HG02610 (cell line): ENCODE measurements at regions not wholly inside any gene's neighbourhood (a gene's known extent, or its start where the extent isn't known, plus 50 kb on each side); places are given as distances from the start of the nearest gene placed in this dataset.

Experiments used
- ATAC-seq: cut with Tn5 transposase; IDR thresholded peaks from one replicate; pipeline ENCODE4 v1.9.1; 2021; ENCODE audit warnings: mild to moderate bottlenecking, moderate library complexity; ENCODE audit not compliant: unreplicated experiment

DNA sequence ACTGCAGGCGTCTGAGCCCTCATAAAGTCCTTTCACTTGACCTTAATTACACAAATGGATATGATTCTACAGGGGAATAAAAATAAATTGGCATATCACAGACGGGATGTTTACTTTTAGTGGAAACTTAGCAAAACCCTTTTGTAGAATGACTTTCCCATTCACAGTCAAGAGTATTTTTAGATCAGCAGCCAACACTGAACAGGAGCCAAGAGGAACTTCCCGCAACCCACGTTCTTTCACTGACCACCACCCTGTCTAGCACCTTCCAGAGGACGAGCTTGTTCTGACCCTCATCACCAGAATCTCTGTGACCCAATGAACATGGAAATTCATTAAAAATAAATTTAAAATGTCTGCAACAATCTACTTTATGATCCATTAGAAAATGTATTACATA is 119.0 kb upstream of the SNTG2 start:
- no peak for ATAC-seq

DNA sequence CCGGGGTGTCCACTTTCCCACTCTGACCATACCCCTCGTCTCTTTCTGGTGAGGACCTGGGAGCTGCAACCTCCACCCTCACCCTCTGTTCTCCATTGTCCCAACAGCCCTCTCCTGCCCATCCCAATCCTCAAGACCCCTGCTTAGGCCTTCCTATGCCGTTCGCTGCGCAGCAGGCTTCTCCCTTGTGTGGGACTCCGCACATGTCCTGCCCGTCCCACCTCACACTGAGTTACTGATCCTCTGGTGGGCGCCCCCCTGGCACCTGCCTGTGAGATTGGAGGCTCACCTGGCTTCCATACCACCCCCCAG is 119.5 kb upstream of the SNTG2 start:
- ATAC-seq = no peak

DNA sequence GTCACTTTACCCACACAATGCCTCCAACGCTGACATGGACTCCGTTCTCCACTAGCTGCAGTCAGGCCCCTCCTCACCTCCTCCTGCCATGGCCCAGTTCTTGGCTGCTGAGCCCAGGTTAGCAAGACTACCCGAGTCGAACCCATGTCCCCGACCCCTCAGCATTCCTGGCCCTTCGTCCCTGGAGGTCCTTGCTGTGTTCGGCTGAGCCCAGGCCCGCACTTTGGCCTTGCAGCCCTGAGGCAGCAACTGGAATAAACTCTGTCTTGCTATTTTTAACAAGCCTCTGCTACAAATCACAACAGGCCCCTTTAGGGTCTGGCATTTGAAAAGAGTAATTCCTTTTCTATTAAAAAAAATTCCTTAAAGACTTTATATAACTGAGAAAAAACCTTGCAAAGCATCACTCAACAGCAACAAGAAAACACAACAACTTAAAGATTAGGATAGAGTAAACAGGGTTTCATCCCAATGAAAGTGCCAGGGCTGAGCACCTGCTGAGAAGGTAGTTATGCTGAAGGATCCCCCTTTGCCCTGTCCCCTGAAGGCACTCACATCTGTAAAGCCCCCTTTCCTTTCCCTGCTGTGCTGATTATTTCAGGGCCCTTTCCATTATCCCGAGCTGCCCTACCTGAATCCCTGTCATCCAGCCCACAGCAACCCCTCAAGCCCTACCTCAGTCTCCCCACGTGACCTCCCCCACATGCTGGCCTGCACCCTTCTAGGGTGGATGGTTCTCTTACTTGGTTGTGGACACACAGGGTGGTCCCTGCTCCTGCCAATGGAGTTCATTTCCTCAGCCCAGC is 120.0 kb upstream of the SNTG2 start:
- ATAC-seq = no peak

- ATAC-seq = no peak
These were observed 121.6 kb upstream of the SNTG2 start for GRCh38 chr2:829047-829446.

GRCh38 chr2:824954-825353 is 125.7 kb upstream of the SNTG2 start:
- ATAC-seq = no peak

GRCh38 chr2:824524-824923 is 126.1 kb upstream of the SNTG2 start:
- no peak for ATAC-seq

DNA sequence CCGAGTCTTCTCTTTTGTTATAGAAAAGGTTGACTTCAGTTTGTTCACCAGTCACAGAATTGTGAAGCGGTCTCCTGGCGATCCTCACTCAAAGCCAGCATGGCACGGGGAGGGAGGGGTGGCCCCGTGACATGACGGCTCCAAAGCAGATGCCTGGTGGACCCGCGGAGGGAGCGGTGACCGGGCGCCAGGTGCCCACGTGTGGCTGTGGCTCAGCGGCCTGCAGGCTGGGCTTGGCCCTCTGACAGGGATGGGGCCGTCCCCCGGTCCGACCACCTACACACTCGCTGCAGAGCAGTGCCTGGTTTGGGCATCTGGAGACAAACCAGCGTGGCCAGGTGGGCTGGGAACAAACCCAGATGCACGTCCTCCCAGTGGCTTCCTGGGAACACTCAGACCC is 129.1 kb upstream of the SNTG2 start:
- no peak for ATAC-seq

GRCh38 chr2:819601-820000 is 131.0 kb upstream of the SNTG2 start:
- ATAC-seq = no peak

DNA sequence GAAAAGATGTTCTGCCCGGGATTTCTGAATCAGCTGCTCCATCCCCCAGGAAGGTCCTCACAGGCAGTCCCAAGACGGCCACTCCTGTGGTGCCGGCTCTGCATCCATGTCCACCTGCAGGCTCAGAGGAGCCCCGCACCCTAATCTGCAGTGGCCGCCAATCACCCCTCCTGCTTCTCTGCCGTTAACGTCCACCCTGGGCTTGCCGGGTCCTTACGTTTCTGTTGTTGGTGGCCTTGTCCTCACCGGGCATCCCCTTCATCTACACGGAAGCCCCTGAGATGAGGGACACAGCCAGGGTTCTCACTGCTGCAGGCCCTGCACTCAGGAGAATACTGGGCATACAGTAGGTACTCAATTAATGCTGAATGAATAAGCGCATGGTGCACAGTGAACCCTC is 131.5 kb upstream of the SNTG2 start:
- no peak for ATAC-seq

- no peak for ATAC-seq
These were observed 133.2 kb upstream of the SNTG2 start for GRCh38 chr2:817336-818015.

DNA sequence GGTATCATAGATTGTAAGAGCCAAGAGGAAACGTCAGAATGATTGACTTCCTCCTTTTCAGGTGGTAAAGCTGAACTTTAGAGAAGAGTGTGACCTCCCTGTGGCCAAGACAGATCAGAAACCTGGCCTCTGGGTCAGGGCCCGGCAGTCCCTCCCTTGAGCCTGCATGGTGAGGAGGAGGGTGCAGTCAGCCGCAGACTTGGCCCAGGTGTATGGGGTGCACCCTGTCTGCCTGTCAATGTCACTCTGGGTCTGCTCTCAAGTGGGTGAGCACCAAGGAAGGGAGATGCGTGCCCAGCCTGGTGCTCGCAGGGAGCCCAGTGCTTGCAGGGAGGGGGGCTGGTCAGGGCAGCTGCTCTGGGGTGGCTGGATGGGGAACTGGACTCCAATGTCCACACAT is 134.4 kb upstream of the SNTG2 start:
- no peak for ATAC-seq

DNA sequence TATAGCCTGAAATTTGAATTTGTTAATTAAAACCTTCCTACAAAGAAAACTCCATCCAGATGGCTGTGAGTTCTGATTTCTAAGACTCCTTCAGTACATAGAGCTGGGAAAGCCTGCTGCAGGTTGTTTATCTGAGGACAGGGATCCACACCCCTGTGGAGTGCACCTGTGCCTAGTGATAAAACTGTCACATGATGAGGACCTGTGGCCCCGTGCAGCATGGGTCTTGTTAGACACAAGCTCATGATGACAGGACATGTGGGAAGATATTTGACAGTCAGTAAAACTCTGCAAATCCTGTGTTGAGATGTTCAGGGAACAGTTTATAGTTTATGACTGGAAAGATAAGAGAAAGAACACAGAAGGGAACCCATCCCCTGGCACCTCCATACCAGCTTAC is 133.2 kb upstream of the TMEM18 start:
- ATAC-seq = no peak

- no peak for ATAC-seq
These were observed 130.1 kb upstream of the TMEM18 start for GRCh38 chr2:807300-807699.

DNA sequence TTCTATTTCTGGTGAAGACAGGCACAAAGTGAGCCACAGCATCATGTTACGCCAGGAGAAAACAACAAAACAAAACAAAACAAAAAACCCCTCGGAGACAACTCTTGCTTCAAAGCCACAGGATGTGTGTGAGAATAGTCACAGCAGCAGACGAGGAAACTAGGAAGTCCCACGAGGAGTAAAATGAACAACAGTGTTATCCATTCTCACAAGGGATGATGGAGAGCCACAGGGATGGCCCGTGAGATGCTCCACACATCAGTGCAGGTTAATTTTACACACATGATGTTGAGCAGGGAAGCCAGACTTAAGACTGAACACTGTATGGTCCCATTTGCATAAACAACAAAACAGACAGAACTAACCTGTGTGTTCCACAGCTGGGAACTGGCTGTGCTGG is 128.5 kb upstream of the TMEM18 start:
- no peak for ATAC-seq

DNA sequence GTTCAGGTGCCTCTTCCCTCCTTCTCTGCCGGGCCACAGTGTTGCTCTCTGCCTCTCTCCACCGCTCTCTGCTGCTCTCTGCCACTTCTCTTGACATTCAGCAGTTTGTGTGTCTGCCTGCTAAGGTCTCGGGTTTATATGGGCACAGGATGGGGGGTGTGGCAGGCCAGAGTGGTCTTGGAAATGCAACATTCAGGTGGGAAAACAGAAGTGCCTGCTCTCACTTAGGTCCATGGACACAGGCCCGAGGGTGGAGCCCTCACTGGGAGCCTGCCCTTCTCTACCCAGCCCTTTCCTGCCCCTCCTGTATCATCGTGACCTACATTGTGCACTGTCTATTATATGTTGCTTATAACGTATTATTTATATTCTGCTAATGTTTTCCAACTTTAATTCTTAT is 120.8 kb upstream of the TMEM18 start:
- no peak for ATAC-seq

GRCh38 chr2:797556-797955 is 120.3 kb upstream of the TMEM18 start:
- no peak for ATAC-seq

GRCh38 chr2:796141-796985 is 119.2 kb upstream of the TMEM18 start:
- no peak for ATAC-seq

GRCh38 chr2:795531-796041 is 118.4 kb upstream of the TMEM18 start:
- ATAC-seq = no peak

DNA sequence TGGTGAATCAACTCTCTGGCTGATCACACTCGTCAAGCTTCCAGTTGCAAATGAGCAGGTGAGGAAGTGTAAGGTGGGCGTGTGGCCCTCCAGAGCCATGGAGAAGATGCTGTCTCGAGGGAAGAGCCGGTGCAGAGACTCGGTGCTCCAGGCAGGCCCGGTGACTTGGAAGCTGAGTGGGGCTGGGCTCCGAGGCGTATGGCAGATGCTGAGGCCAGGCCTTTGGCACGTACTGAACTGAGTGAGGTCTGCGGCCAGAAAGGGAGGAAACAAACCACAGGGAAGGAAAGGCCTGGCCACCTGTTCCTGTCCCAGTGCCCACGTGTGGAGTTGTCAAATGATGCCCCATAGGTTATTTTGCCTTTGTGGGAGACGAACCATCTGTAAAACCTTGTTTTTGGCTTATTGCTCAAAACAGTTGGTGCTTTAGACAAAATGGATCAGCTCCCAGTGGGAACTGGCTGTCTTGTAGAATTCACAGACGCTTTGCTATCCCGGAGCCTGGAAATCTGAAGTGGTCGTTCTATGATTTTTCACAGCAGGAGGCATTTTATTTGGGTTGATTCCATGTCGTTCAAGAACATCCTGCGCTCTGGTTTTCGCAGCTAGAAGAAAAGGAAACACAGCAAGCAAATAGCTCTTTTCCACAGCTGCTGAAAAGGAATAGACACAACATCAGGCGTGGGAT is 117.5 kb upstream of the TMEM18 start:
- no peak for ATAC-seq

DNA sequence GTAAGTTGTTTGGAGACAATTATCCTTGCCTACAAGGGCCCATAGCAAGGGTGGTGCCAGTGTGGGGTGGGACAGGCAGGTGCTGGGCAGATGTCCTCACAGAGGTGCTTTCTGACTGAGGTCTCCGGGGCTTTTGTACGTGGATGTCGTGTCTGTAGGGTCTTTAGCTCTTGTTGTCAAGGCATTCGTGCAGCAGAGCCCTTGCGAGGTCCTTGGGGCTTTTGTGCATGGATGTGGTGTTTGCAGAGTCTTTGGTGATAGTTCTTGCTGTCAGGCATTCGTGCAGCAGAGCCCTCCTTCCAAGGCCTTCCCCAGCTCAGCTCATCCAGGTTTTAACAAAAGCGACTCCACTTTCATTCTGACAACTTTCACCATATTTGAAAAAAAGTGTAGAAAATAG is 116.0 kb upstream of the TMEM18 start:
- ATAC-seq = no peak

GRCh38 chr2:792687-793086 is 115.5 kb upstream of the TMEM18 start:
- ATAC-seq = no peak
